ENCODE measurements at regions not wholly inside any gene's neighbourhood (a gene's known extent, or its start where the extent isn't known, plus 50 kb on each side); places are given as distances from the start of the nearest gene placed in this dataset.

GRCh38 chr11:93907901-93908300 is 57.5 kb upstream of the VSTM5 start:
- TF ChIP-seq REST (IDR thresholded peaks at IDR 0.05; ENCODE audit: insufficient read depth in 1 of 2, low read depth in 2 of 2, low read length in 2 of 2): no peak
- no peak for TF ChIP-seq TAF1 (IDR thresholded peaks at IDR 0.05; ENCODE audit: borderline replicate concordance, insufficient read depth, low read length)
- no peak for TF ChIP-seq POLR2AphosphoS5 (IDR thresholded peaks at IDR 0.05; ENCODE audit: low read depth, low read length)
- TF ChIP-seq FOXP2 (optimal IDR thresholded peaks at IDR 0.05; ENCODE audit: borderline replicate concordance, extremely low read depth, extremely low read length, insufficient read depth): no peak
- TF ChIP-seq SIN3A (IDR thresholded peaks at IDR 0.05; ENCODE audit: borderline replicate concordance, insufficient read depth, low read length): no peak

- no peak for TF ChIP-seq SIN3A (IDR thresholded peaks at IDR 0.05; ENCODE audit: borderline replicate concordance, insufficient read depth, low read length)
- TF ChIP-seq FOXP2 (optimal IDR thresholded peaks at IDR 0.05; ENCODE audit: borderline replicate concordance, extremely low read depth, extremely low read length, insufficient read depth): no peak
These were observed 58.3 kb upstream of the VSTM5 start for GRCh38 chr11:93908689-93909088.

- TF ChIP-seq REST (IDR thresholded peaks at IDR 0.05; ENCODE audit: insufficient read depth in 1 of 2, low read depth in 2 of 2, low read length in 2 of 2): no peak
- TF ChIP-seq SIN3A (IDR thresholded peaks at IDR 0.05; ENCODE audit: borderline replicate concordance, insufficient read depth, low read length): no peak
- TF ChIP-seq POLR2AphosphoS5 (IDR thresholded peaks at IDR 0.05; ENCODE audit: low read depth, low read length): no peak
- TF ChIP-seq TAF1 (IDR thresholded peaks at IDR 0.05; ENCODE audit: borderline replicate concordance, insufficient read depth, low read length): no peak
- no peak for TF ChIP-seq FOXP2 (optimal IDR thresholded peaks at IDR 0.05; ENCODE audit: borderline replicate concordance, extremely low read depth, extremely low read length, insufficient read depth)
These were observed 67.3 kb upstream of the VSTM5 start for GRCh38 chr11:93917673-93918072.

- TF ChIP-seq SIN3A (IDR thresholded peaks at IDR 0.05; ENCODE audit: borderline replicate concordance, insufficient read depth, low read length) (no peak), POLR2AphosphoS5 (IDR thresholded peaks at IDR 0.05; ENCODE audit: low read depth, low read length) (no peak), FOXP2 (optimal IDR thresholded peaks at IDR 0.05; ENCODE audit: borderline replicate concordance, extremely low read depth, extremely low read length, insufficient read depth) (no peak), REST (IDR thresholded peaks at IDR 0.05; ENCODE audit: insufficient read depth in 1 of 2, low read depth in 2 of 2, low read length in 2 of 2) (no peak), TAF1 (IDR thresholded peaks at IDR 0.05; ENCODE audit: borderline replicate concordance, insufficient read depth, low read length) (no peak)
These were observed 71.5 kb upstream of the VSTM5 start for GRCh38 chr11:93921695-93922468.

GRCh38 chr11:93922830-93923229 is 72.4 kb upstream of the VSTM5 start:
- TF ChIP-seq SIN3A (IDR thresholded peaks at IDR 0.05; ENCODE audit: borderline replicate concordance, insufficient read depth, low read length) (no peak), POLR2AphosphoS5 (IDR thresholded peaks at IDR 0.05; ENCODE audit: low read depth, low read length) (no peak), TAF1 (IDR thresholded peaks at IDR 0.05; ENCODE audit: borderline replicate concordance, insufficient read depth, low read length) (no peak), REST (IDR thresholded peaks at IDR 0.05; ENCODE audit: insufficient read depth in 1 of 2, low read depth in 2 of 2, low read length in 2 of 2) (no peak), FOXP2 (optimal IDR thresholded peaks at IDR 0.05; ENCODE audit: borderline replicate concordance, extremely low read depth, extremely low read length, insufficient read depth) (no peak)
